ENCODE measurements at regions not wholly inside any gene's neighbourhood (a gene's known extent, or its start where the extent isn't known, plus 50 kb on each side); places are given as distances from the start of the nearest gene placed in this dataset.

DNA sequence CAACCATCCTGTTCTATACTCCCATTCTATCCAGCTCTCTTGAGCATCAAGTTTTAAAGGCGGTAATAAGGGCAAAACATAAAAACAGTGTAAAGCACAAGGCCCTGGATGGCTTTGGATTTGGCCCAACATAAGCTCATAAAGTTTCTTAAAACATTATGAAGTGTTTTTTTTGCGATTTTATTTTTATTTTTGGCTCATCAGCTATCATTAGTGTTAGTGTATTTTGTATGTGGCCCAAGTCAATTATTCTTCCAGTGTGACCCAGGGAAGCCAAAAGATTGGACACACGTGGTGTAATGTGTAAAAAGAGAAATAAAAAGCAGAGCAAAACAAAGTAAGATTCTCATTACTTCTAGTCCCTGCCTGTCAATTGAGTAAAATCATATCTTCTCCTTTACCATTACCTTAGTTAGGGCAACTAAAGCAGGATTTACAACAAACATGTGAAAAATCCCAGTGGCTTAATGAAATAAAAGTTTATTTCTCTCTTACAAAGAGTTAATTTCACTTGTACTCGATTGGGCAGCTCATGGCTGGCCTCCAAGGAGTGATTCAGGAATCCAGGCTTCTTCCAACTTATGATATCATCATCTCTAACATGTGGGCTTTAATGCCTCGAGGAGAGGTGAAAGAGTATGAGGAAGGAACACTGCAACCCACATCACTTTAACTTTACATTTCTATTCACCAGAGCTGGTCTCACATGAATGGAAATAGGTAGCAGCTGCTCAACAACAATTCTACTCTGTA lies 725.2 kb upstream of the SLITRK1 start:
- H3K27ac ChIP-seq, result no peak overlapping the region
- H2AFZ ChIP-seq, result no peak overlapping the region
- H3K4me2 ChIP-seq, result no peak overlapping the region
- H3K4me3 ChIP-seq, result no peak overlapping the region
- no peaks in the 10 kb centered on the region for H3K79me2 ChIP-seq
- H4K20me1 ChIP-seq (ENCODE audit: insufficient read depth, poor library complexity, severe bottlenecking), result no peaks in the 10 kb centered on the region
- no peaks in the 10 kb centered on the region for H3K36me3 ChIP-seq (replicated peaks; ENCODE audit: insufficient read depth, low read depth)
- no peak for TF ChIP-seq EZH2phosphoT487 (IDR thresholded peaks at IDR 0.05; ENCODE audit: low read depth, severe bottlenecking, unreplicated experiment)
- TF ChIP-seq, protein P1, sequence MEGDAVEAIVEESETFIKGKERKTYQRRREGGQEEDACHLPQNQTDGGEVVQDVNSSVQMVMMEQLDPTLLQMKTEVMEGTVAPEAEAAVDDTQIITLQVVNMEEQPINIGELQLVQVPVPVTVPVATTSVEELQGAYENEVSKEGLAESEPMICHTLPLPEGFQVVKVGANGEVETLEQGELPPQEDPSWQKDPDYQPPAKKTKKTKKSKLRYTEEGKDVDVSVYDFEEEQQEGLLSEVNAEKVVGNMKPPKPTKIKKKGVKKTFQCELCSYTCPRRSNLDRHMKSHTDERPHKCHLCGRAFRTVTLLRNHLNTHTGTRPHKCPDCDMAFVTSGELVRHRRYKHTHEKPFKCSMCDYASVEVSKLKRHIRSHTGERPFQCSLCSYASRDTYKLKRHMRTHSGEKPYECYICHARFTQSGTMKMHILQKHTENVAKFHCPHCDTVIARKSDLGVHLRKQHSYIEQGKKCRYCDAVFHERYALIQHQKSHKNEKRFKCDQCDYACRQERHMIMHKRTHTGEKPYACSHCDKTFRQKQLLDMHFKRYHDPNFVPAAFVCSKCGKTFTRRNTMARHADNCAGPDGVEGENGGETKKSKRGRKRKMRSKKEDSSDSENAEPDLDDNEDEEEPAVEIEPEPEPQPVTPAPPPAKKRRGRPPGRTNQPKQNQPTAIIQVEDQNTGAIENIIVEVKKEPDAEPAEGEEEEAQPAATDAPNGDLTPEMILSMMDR (IDR thresholded peaks at IDR 0.05; ENCODE audit: poor library complexity), result no peak
- TF ChIP-seq EZH2 (IDR thresholded peaks at IDR 0.05; ENCODE audit: borderline replicate concordance), result no peak
- WGBS (ENCODE audit: low lambda C conversion rate, missing lambda C conversion rate), result 66% methylated on average over 5 of the region's 5 CpGs
- H3K9me2 ChIP-seq (replicated peaks; ENCODE audit: insufficient read depth), result no peaks in the 10 kb centered on the region
- no peaks in the 10 kb centered on the region for H3K9me3 ChIP-seq (ENCODE audit: low read depth)
- DNase-seq (ENCODE audit: low spot score), result no peak
- H3K4me1 ChIP-seq (ENCODE audit: insufficient read depth), result no peaks in the 10 kb centered on the region
- no peaks in the 10 kb centered on the region for H3K27me3 ChIP-seq

DNA sequence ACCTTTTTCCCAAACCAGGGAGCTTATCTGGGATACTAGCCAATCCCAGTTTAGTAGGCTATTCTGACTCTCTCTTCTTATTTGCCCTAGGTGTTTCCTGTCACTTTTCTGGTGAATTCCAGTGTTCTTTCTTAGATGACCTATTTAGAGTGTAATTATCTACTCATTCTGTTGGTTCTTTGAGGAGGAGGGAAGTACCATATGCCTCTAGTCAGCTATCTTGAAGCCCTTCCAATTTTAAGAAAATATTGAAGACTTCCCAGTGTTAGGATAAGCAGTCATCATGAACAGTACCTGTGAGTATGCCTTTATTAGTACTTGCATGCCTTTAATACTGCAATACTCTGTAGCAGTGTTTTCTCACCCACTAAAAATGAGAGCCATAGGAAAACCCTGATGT lies 724.3 kb upstream of the SLITRK1 start:
- Histone ChIP-seq H3K4me2 (no peak overlapping the region), H3K9me2 (replicated peaks; ENCODE audit: insufficient read depth) (no peaks in the 10 kb centered on the region), H2AFZ (no peak overlapping the region), H3K4me3 (no peak overlapping the region), H3K79me2 (no peaks in the 10 kb centered on the region), H4K20me1 (ENCODE audit: insufficient read depth, poor library complexity, severe bottlenecking) (no peaks in the 10 kb centered on the region), H3K9me3 (ENCODE audit: low read depth) (no peaks in the 10 kb centered on the region), H3K27me3 (no peaks in the 10 kb centered on the region), H3K4me1 (ENCODE audit: insufficient read depth) (no peaks in the 10 kb centered on the region), H3K27ac (no peak overlapping the region), H3K36me3 (replicated peaks; ENCODE audit: insufficient read depth, low read depth) (no peaks in the 10 kb centered on the region)
- TF ChIP-seq, protein P1 (IDR thresholded peaks at IDR 0.05; ENCODE audit: poor library complexity), result no peak
- DNase-seq (ENCODE audit: low spot score), result no peak

DNA sequence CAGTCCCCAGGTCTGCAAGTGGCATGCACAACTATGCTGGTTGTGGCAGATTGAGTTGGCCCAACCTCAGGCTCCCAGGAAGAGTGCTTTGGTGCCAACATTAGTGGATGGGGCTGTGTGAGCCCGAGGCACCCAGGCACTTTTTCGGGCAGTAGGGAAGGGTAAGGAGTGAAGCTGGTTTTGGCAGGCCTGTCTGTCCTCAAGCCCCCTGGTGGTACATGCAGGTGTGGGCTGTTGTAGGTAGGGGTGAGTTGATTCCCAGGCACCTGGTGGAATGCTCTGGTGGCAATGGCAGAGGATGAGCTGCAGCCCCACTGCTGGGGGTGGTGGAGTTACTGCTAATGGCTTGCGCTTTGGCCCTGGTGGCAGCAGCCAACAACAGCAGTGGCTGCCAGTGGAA lies 723.7 kb upstream of the SLITRK1 start:
- 97% methylated on average over 3 of the region's 3 CpGs for WGBS (ENCODE audit: low lambda C conversion rate, missing lambda C conversion rate)
- H3K9me2 ChIP-seq (replicated peaks; ENCODE audit: insufficient read depth), result no peaks in the 10 kb centered on the region
- H3K4me3 ChIP-seq, result no peak overlapping the region
- TF ChIP-seq, protein P1 (IDR thresholded peaks at IDR 0.05; ENCODE audit: poor library complexity), result no peak
- TF ChIP-seq EZH2phosphoT487 (IDR thresholded peaks at IDR 0.05; ENCODE audit: low read depth, severe bottlenecking, unreplicated experiment) (no peak), EZH2 (IDR thresholded peaks at IDR 0.05; ENCODE audit: borderline replicate concordance) (no peak)
- H3K27ac ChIP-seq, result no peak overlapping the region
- H3K27me3 ChIP-seq, result no peaks in the 10 kb centered on the region
- no peak overlapping the region for H3K4me2 ChIP-seq
- no peak overlapping the region for H2AFZ ChIP-seq
- H4K20me1 ChIP-seq (ENCODE audit: insufficient read depth, poor library complexity, severe bottlenecking), result no peaks in the 10 kb centered on the region
- no peaks in the 10 kb centered on the region for H3K4me1 ChIP-seq (ENCODE audit: insufficient read depth)
- DNase-seq (ENCODE audit: low spot score), result no peak
- no peaks in the 10 kb centered on the region for H3K9me3 ChIP-seq (ENCODE audit: low read depth)
- no peaks in the 10 kb centered on the region for H3K79me2 ChIP-seq
- no peaks in the 10 kb centered on the region for H3K36me3 ChIP-seq (replicated peaks; ENCODE audit: insufficient read depth, low read depth)

DNA sequence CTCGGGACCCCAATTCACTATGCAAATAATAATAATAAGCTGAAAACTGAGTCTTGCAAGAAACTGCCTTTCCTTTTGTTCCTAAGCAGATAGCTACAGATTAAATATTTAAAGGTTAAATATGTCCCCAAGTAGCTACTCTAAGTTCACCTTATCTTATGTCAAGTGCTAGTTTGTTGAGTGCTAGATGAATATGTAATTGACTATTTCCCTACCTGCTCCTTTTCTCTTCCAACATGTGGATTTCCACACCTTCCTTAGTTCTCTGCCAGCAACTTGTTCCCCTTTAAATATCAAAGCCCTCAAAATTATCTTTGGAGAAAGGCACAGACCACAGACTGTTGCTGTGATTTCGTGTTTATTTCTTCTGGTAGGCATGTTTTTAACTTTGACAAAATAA lies 709.2 kb upstream of the SLITRK1 start:
- H3K4me3 ChIP-seq, result no peak overlapping the region
- H3K79me2 ChIP-seq, result no peaks in the 10 kb centered on the region
- no peak overlapping the region for H3K27ac ChIP-seq
- 44% methylated on average over 2 of the region's 2 CpGs for WGBS (ENCODE audit: low lambda C conversion rate, missing lambda C conversion rate)
- DNase-seq (ENCODE audit: low spot score), result no peak
- no peaks in the 10 kb centered on the region for H3K9me3 ChIP-seq (ENCODE audit: low read depth)
- no peaks in the 10 kb centered on the region for H4K20me1 ChIP-seq (ENCODE audit: insufficient read depth, poor library complexity, severe bottlenecking)
- H2AFZ ChIP-seq, result no peak overlapping the region
- H3K4me1 ChIP-seq (ENCODE audit: insufficient read depth), result no peaks in the 10 kb centered on the region
- TF ChIP-seq, protein P1 (IDR thresholded peaks at IDR 0.05; ENCODE audit: poor library complexity), result no peak
- TF ChIP-seq EZH2 (IDR thresholded peaks at IDR 0.05; ENCODE audit: borderline replicate concordance) (no peak), EZH2phosphoT487 (IDR thresholded peaks at IDR 0.05; ENCODE audit: low read depth, severe bottlenecking, unreplicated experiment) (no peak)
- no peaks in the 10 kb centered on the region for H3K9me2 ChIP-seq (replicated peaks; ENCODE audit: insufficient read depth)
- H3K4me2 ChIP-seq, result no peak overlapping the region
- no peaks in the 10 kb centered on the region for H3K27me3 ChIP-seq
- H3K36me3 ChIP-seq (replicated peaks; ENCODE audit: insufficient read depth, low read depth), result no peaks in the 10 kb centered on the region
